Neural cell (in vitro differentiated cells): ENCODE measurements at regions not wholly inside any gene's neighbourhood (a gene's known extent, or its start where the extent isn't known, plus 50 kb on each side); places are given as distances from the start of the nearest gene placed in this dataset.

Source experiments
- CTCF ChIP-seq: fragments of 450-650 bp; IDR thresholded peaks from 2 replicates; pipeline ENCODE4 v1.5.1; 2014; ENCODE audit warnings: antibody characterized with exemption, mild to moderate bottlenecking, moderate library complexity; ENCODE audit not compliant: poor library complexity, severe bottlenecking
- EP300 ChIP-seq: fragments of 450-650 bp; conservative IDR thresholded peaks from 2 replicates; pipeline ENCODE4 v1.6.1; 2014; ENCODE audit warnings: antibody characterized with exemption, mild to moderate bottlenecking, moderate library complexity; ENCODE audit not compliant: poor library complexity, severe bottlenecking
- EZH2 ChIP-seq: fragments of 200-600, 300-800 bp; shearing (Covaris generic), sonication (generic); IDR thresholded peaks from 2 replicates; pipeline ENCODE4 v1.6.1; 2014; ENCODE audit warnings: antibody characterized with exemption, low read length, borderline replicate concordance, mild to moderate bottlenecking; ENCODE audit not compliant: insufficient read depth, poor library complexity, severe bottlenecking
- REST ChIP-seq: IDR thresholded peaks from 2 replicates; pipeline ENCODE4 v1.6.1; 2012; ENCODE audit warnings: borderline replicate concordance
- TAF1 ChIP-seq: IDR thresholded peaks from 2 replicates; pipeline ENCODE4 v1.6.1; 2012; ENCODE audit warnings: low read depth

- no peak for TF ChIP-seq CTCF
- TF ChIP-seq EP300, result no peak
- TF ChIP-seq TAF1, result no peak
- no peak for TF ChIP-seq EZH2
- TF ChIP-seq REST, result no peak
Observed at GRCh38 chr19:33876192-33876591, 79.5 kb downstream of the KCTD15 start.
